K562 (cell line): ENCODE measurements at regions not wholly inside any gene's neighbourhood (a gene's known extent, or its start where the extent isn't known, plus 50 kb on each side); places are given as distances from the start of the nearest gene placed in this dataset.

Source experiments
- ATAC-seq: fragments of 200-7000 bp; cut with Tn5 transposase; 3 replicates; pipeline ENCODE4 v1.9.1; 2020; ENCODE audit warnings: moderate library complexity
- BruUV-seq: library from RNA; stranded (reverse); fragments of 400-500 nt; replicated peaks from 2 replicates; lab custom pipeline; 2021; lab: Mats Ljungman, UMichigan
- CTCF ChIA-PET: fragments of 300-600 bp; formaldehyde crosslinking; extraction: SDS; loops from one replicate; lab custom pipeline; 2021; ENCODE audit warnings: low intra/inter-chr PET ratio; lab: Yijun Ruan, JAX
- POLR2A ChIA-PET: fragments of 300-600, 350-650 bp; sonication (Branson Sonifier 250); formaldehyde crosslinking; extraction: SDS; loops from one replicate; lab custom pipeline; 2021; ENCODE audit warnings: antibody characterized with exemption, inconsistent platforms; lab: Yijun Ruan, JAX
- DNase-seq, 4 experiments: peaks; one replicate each; pipeline versions ENCODE4 v3.0.0 to v3.0.0-alpha.2; 2011 to 2018; ENCODE audit warnings: low spot score in 3 of 4, mixed read lengths in 3 of 4; ENCODE audit errors: extremely low read depth in 1 of 4
- FAIRE-seq: peaks from 2 replicates; lab custom pipeline; 2011; peaks lifted over from hg19 to GRCh38; lab: Jason Lieb, UNC
- H2AFZ ChIP-seq: 2 replicates; pipeline ENCODE4 v1.6.0; 2011; ENCODE audit warnings: low read depth, low read length, control low read depth, inconsistent platforms
- H3K27ac ChIP-seq: fragments of 200-600 bp; 3 replicates; pipeline ENCODE4 v1.8.0; 2011; ENCODE audit warnings: low read depth, mild to moderate bottlenecking, control low read depth, inconsistent platforms, low read length, moderate library complexity, mixed read lengths; ENCODE audit errors: extremely low read depth
- H3K27me3 ChIP-seq, 2 experiments: fragments of 300-600 bp in 1 of 2; 2 replicates in 1 of 2; 3 replicates in 1 of 2; pipeline versions ENCODE4 v1.6.0 to v1.8.0; 2011; ENCODE audit warnings: inconsistent platforms in 2 of 2, low read length in 2 of 2, mild to moderate bottlenecking in 1 of 2, mixed read lengths in 1 of 2, moderate library complexity in 1 of 2; ENCODE audit not compliant: control insufficient read depth in 2 of 2, insufficient read depth in 2 of 2
- H3K36me3 ChIP-seq: fragments of 300-600 bp; 3 replicates; pipeline ENCODE4 v1.8.0; 2011; ENCODE audit warnings: mild to moderate bottlenecking, low read length, inconsistent platforms; ENCODE audit not compliant: control insufficient read depth, insufficient read depth
- H3K4me1 ChIP-seq, 2 experiments: fragments of 200-600 bp in 1 of 2; replicated peaks in 1 of 2; 2 replicates in 1 of 2; 3 replicates in 1 of 2; pipeline versions ENCODE4 v1.5.1 to v1.8.0; 2011; ENCODE audit warnings: inconsistent platforms in 2 of 2, low read length in 2 of 2, mild to moderate bottlenecking in 1 of 2, mixed read lengths in 1 of 2, moderate library complexity in 1 of 2; ENCODE audit not compliant: control insufficient read depth in 2 of 2, insufficient read depth in 2 of 2
- H3K4me2 ChIP-seq: 2 replicates; pipeline ENCODE4 v1.6.1; 2011; ENCODE audit warnings: low read length, control low read depth, inconsistent platforms, mixed read lengths; ENCODE audit not compliant: insufficient read depth
- H3K4me3 ChIP-seq: fragments of 200-600 bp; sonication (generic), shearing (Covaris generic); 2 replicates; pipeline ENCODE4 v1.5.1; 2016; ENCODE audit warnings: control low read depth, inconsistent platforms
- H3K79me2 ChIP-seq: fragments of 200-600 bp; 3 replicates; pipeline ENCODE4 v1.8.0; 2011; ENCODE audit warnings: low read length, inconsistent platforms; ENCODE audit not compliant: control insufficient read depth, insufficient read depth
- H3K9ac ChIP-seq, 2 experiments: 2 replicates each; pipeline versions ENCODE4 v1.6.0 to v1.6.1; 2011; ENCODE audit warnings: low read depth in 2 of 2, low read length in 2 of 2, control low read depth in 1 of 2, inconsistent platforms in 1 of 2, mild to moderate bottlenecking in 1 of 2, mixed read lengths in 1 of 2; ENCODE audit not compliant: insufficient read depth in 1 of 2
- H3K9me1 ChIP-seq: one replicate; pipeline ENCODE4 v1.6.0; 2011; ENCODE audit warnings: inconsistent platforms, mild to moderate bottlenecking, low read length, moderate library complexity; ENCODE audit not compliant: control insufficient read depth, insufficient read depth
- H3K9me3 ChIP-seq: replicated peaks from 2 replicates; pipeline ENCODE4 v1.5.1; 2011; ENCODE audit warnings: low read depth, low read length, inconsistent platforms; ENCODE audit not compliant: control insufficient read depth, insufficient read depth
- H4K20me1 ChIP-seq: replicated peaks from 2 replicates; pipeline ENCODE4 v1.6.1; 2011; ENCODE audit warnings: low read length, inconsistent platforms, mixed read lengths; ENCODE audit not compliant: control insufficient read depth, insufficient read depth
- CBX5 ChIP-seq: IDR thresholded peaks from 2 replicates; pipeline ENCODE4 v1.6.1; 2014; ENCODE audit warnings: low read depth, borderline replicate concordance
- CSDE1 ChIP-seq, 2 experiments: fragments of 450-650 bp; IDR thresholded peaks; 2 replicates each; pipeline ENCODE4 v1.6.1; 2016; ENCODE audit warnings: mild to moderate bottlenecking in 1 of 2
- GABPB2 ChIP-seq: fragments of 250-450 bp; sonication (Bioruptor Pico); conservative IDR thresholded peaks from 2 replicates; pipeline ENCODE4 v1.5.1; 2021; ENCODE audit warnings: mild to moderate bottlenecking
- JUND ChIP-seq, 2 experiments: IDR thresholded peaks; 2 replicates in 1 of 2; 3 replicates in 1 of 2; pipeline ENCODE4 v1.6.1; 2011; ENCODE audit warnings: borderline replicate concordance in 2 of 2, low read depth in 2 of 2, low read length in 2 of 2, improper control_type of control experiment in 1 of 2, missing biosample characterization in 1 of 2, missing genetic modification characterization in 1 of 2, missing genetic modification reagents in 1 of 2
- RBFOX2 ChIP-seq: fragments of 200-400 bp; formaldehyde crosslinking; IDR thresholded peaks from 2 replicates; pipeline ENCODE4 v1.6.1; 2017; ENCODE audit warnings: low read depth, mild to moderate bottlenecking, low read length, moderate library complexity
- ZC3H4 ChIP-seq: sonication (generic); formaldehyde crosslinking; IDR thresholded peaks from 2 replicates; pipeline ENCODE4 v1.9.0; 2021; ENCODE audit warnings: missing genetic modification reagents, borderline replicate concordance
- ZNF324 ChIP-seq: fragments of 250-450 bp; sonication (Bioruptor Pico); IDR thresholded peaks from 2 replicates; pipeline ENCODE4 v1.4.0; 2020; ENCODE audit warnings: mild to moderate bottlenecking
- ZNF57 ChIP-seq: fragments of 450-650 bp; formaldehyde crosslinking; IDR thresholded peaks from 2 replicates; pipeline ENCODE4 v1.4.0; 2020; ENCODE audit warnings: mild to moderate bottlenecking, moderate library complexity
- WGBS: fragments of 100-300 bp; shearing (Covaris generic); methylation state at CpG from one replicate; pipeline ENCODE4 v1.1.6; 2016; ENCODE audit warnings: low coverage, mixed read lengths; ENCODE audit not compliant: insufficient coverage; ENCODE audit errors: missing lambda C conversion rate; 5-methylcytosine and 5-hydroxymethylcytosine counted together
- in situ Hi-C: fragments of 300-500 bp; cut with MboI; formaldehyde crosslinking; loops from 4 replicates; pipeline ENCODE4 v1.15.0; 2018; ENCODE audit warnings: inconsistent platforms, mixed read lengths
- intact Hi-C: fragments of 100-400 bp; cut with micrococcal nuclease; formaldehyde crosslinking; loops from 2 replicates; pipeline ENCODE4 v1.14.2; 2022

DNA sequence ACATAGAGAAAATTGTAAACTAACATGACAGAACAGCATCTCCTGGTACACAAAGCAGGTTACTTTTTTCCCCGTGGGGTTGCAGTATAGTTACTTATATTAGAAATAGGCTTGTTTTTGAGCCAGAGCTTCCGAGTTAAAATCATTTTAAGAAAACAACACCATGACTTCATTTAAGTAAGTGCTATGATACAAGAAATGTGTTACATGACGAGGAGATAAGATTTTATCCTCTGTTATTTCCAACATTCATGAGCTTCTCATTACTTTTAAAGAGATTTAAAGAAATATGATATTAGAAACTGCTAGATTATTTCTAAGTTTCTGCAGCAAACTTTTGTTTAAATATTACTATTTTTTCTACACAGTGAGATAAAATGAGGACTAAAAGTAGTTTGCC lies 968.7 kb downstream of the GATA3 start:
- no peaks in the 10 kb centered on the region for H3K36me3 ChIP-seq
- no peaks in the 10 kb centered on the region for H4K20me1 ChIP-seq
- POLR2A ChIA-PET, result no interaction called here
- H3K79me2 ChIP-seq, result no peaks in the 10 kb centered on the region
- H3K4me1 ChIP-seq, result no peaks in the 10 kb centered on the region
- BruUV-seq, result no TSS peak
- 0% methylated on average over 3 of the region's 3 CpGs for WGBS
- intact Hi-C loops, result no loop called here
- DNase-seq, result no peak
- ATAC-seq, result no peak
- no peak for FAIRE-seq
- no peak overlapping the region for H3K4me2 ChIP-seq
- no peak overlapping the region for H2AFZ ChIP-seq
- H3K9ac ChIP-seq, result no peak overlapping the region
- no peak overlapping the region for H3K27ac ChIP-seq
- TF ChIP-seq CSDE1 (IDR thresholded peaks at IDR 0.05), result no peak
- TF ChIP-seq ZC3H4 (CRISPR knock-in tag), result no peak
- TF ChIP-seq CBX5, result no peak
- TF ChIP-seq ZNF57, result no peak
- TF ChIP-seq RBFOX2, result no peak
- no peak for TF ChIP-seq JUND (IDR thresholded peaks at IDR 0.05; ENCODE audit: borderline replicate concordance, low read depth, low read length)
- no peak for TF ChIP-seq JUND (tag; IDR thresholded peaks at IDR 0.05; ENCODE audit: borderline replicate concordance, low read depth, low read length)
- no peak for TF ChIP-seq ZNF324 (CRISPR knock-in tag)
- TF ChIP-seq GABPB2 (CRISPR knock-in tag), result no peak
- in situ Hi-C loops, result no loop called here
- CTCF ChIA-PET, result no interaction called here
- H3K9me1 ChIP-seq, result no peaks in the 10 kb centered on the region
- H3K27me3 ChIP-seq, result no peaks in the 10 kb centered on the region
- no peak overlapping the region for H3K4me3 ChIP-seq
- no peaks in the 10 kb centered on the region; the same call in 1 of the 2 replicates for H3K9me3 ChIP-seq
